HCT116 (cell line): ENCODE measurements at regions not wholly inside any gene's neighbourhood (a gene's known extent, or its start where the extent isn't known, plus 50 kb on each side); places are given as distances from the start of the nearest gene placed in this dataset.

ENCODE experiments used
- ATAC-seq: fragments of 200-7000 bp; cut with Tn5 transposase; 2 replicates; pipeline ENCODE4 v1.9.1; 2020; ENCODE audit warnings: mild to moderate bottlenecking, moderate library complexity
- BruUV-seq: library from RNA; stranded (reverse); fragments of 400-500 nt; replicated peaks from 2 replicates; lab custom pipeline; 2021; lab: Mats Ljungman, UMichigan
- CTCF ChIA-PET: fragments of 300-600 bp; sonication (Branson Sonifier 250); formaldehyde crosslinking; loops from one replicate; lab custom pipeline; 2021; ENCODE audit warnings: antibody characterized with exemption; lab: Charles Lee
- POLR2A ChIA-PET: fragments of 300-600, 350-600 bp; sonication (Branson Sonifier 250); formaldehyde crosslinking; loops from one replicate; lab custom pipeline; 2021; ENCODE audit warnings: antibody characterized with exemption; lab: Charles Lee
- RAD21 ChIA-PET, 2 experiments: fragments of 300-600 bp; sonication (Branson Sonifier 250); formaldehyde crosslinking; loops; one replicate each; lab custom pipeline; 2023; ENCODE audit warnings: low total read pairs in 2 of 2; ENCODE audit not compliant: uncharacterized antibody in 2 of 2, unreplicated experiment in 2 of 2, low non-redundant PET in 1 of 2; lab: Charles Lee
- DNase-seq: peaks from one replicate; pipeline ENCODE4 v3.0.0-alpha.2; 2010; ENCODE audit warnings: low read depth, low spot score
- H2AFZ ChIP-seq: fragments of 200-600 bp; shearing (Covaris generic), sonication (generic); 2 replicates; pipeline ENCODE4 v1.6.1; 2017; ENCODE audit warnings: low read depth, mixed run types, mixed read lengths, antibody characterized with exemption, low read length; ENCODE audit not compliant: poor library complexity, severe bottlenecking
- H3K27ac ChIP-seq: 2 replicates; pipeline ENCODE4 v1.5.1; 2012; ENCODE audit warnings: low read depth, low read length
- H3K27me3 ChIP-seq: fragments of 200-600 bp; sonication (generic); 2 replicates; pipeline ENCODE4 v1.6.1; 2016; ENCODE audit warnings: mixed run types, low read length, mixed read lengths; ENCODE audit not compliant: insufficient read depth
- H3K36me3 ChIP-seq, 2 experiments: fragments of 200-500 bp in 1 of 2; fragments of 200-600 bp in 1 of 2; sonication (Bioruptor generic) in 1 of 2; sonication (generic) in 1 of 2; 2 replicates each; pipeline versions ENCODE4 v1.5.1 to v1.6.1; 2014 to 2016; ENCODE audit warnings: low read length in 2 of 2, inconsistent platforms in 1 of 2, mixed read lengths in 1 of 2, mixed run types in 1 of 2; ENCODE audit not compliant: insufficient read depth in 2 of 2, control insufficient read depth in 1 of 2
- H3K4me1 ChIP-seq, 2 experiments: fragments of 200-600 bp in 1 of 2; sonication (generic) in 1 of 2; 2 replicates each; pipeline versions ENCODE4 v1.5.1 to v1.6.1; 2012 to 2017; ENCODE audit warnings: low read length in 2 of 2, inconsistent platforms in 1 of 2, mild to moderate bottlenecking in 1 of 2, mixed read lengths in 1 of 2, mixed run types in 1 of 2, moderate library complexity in 1 of 2; ENCODE audit not compliant: insufficient read depth in 2 of 2, control insufficient read depth in 1 of 2
- H3K4me2 ChIP-seq: fragments of 200-600 bp; sonication (generic); 2 replicates; pipeline ENCODE4 v1.6.1; 2017; ENCODE audit warnings: mixed run types, low read length, mixed read lengths
- H3K4me3 ChIP-seq, 2 experiments: fragments of 200-600 bp in 1 of 2; sonication (generic) in 1 of 2; replicated peaks in 1 of 2; 2 replicates each; pipeline ENCODE4 v1.5.1; 2011 to 2016; ENCODE audit warnings: low read length in 2 of 2, control low read depth in 1 of 2, low read depth in 1 of 2, mild to moderate bottlenecking in 1 of 2, mixed read lengths in 1 of 2, mixed run types in 1 of 2
- H3K79me2 ChIP-seq: fragments of 200-600 bp; sonication (generic); 2 replicates; pipeline ENCODE4 v1.6.1; 2017; ENCODE audit warnings: mild to moderate bottlenecking, mixed run types, low read length, moderate library complexity, mixed read lengths; ENCODE audit not compliant: insufficient read depth
- H3K9ac ChIP-seq: fragments of 200-600 bp; sonication (generic); 2 replicates; pipeline ENCODE4 v1.6.1; 2016; ENCODE audit warnings: low read length, mixed read lengths
- H3K9me2 ChIP-seq: fragments of 200-600 bp; sonication (generic), shearing (Covaris generic); 2 replicates; pipeline ENCODE4 v1.6.1; 2017; ENCODE audit warnings: mixed run types, mild to moderate bottlenecking, moderate library complexity; ENCODE audit not compliant: insufficient read depth
- H3K9me3 ChIP-seq, 2 experiments: fragments of 200-500 bp in 1 of 2; fragments of 200-600 bp in 1 of 2; sonication (Bioruptor generic) in 1 of 2; sonication (generic) in 1 of 2; 2 replicates each; pipeline ENCODE4 v1.6.1; 2014 to 2017; ENCODE audit warnings: low read length in 2 of 2, mixed read lengths in 2 of 2, inconsistent platforms in 1 of 2, low read depth in 1 of 2, mild to moderate bottlenecking in 1 of 2, mixed run types in 1 of 2, moderate library complexity in 1 of 2; ENCODE audit not compliant: control insufficient read depth in 1 of 2, insufficient read depth in 1 of 2
- H4K20me1 ChIP-seq: fragments of 200-600 bp; sonication (generic), shearing (Covaris generic); 2 replicates; pipeline ENCODE4 v1.6.1; 2017; ENCODE audit warnings: mixed run types, mild to moderate bottlenecking, moderate library complexity; ENCODE audit not compliant: insufficient read depth
- ATF3 ChIP-seq: IDR thresholded peaks from 2 replicates; pipeline ENCODE4 v1.6.1; 2012
- CBX3 ChIP-seq: IDR thresholded peaks from 2 replicates; pipeline ENCODE4 v1.6.1; 2012; ENCODE audit warnings: low read depth
- CEBPB ChIP-seq: IDR thresholded peaks from 2 replicates; pipeline ENCODE4 v1.6.1; 2012; ENCODE audit warnings: low read depth
- CTCF ChIP-seq, 3 experiments: fragments of 200-600 bp in 1 of 3; sonication (generic) in 1 of 3; IDR thresholded peaks in 2 of 3; conservative IDR thresholded peaks in 1 of 3; 2 replicates each; pipeline ENCODE4 v1.5.1; 2012 to 2017; ENCODE audit warnings: low read depth in 2 of 3, low read length in 2 of 3, antibody characterized with exemption in 1 of 3, borderline replicate concordance in 1 of 3, control low read depth in 1 of 3, mild to moderate bottlenecking in 1 of 3, mixed read lengths in 1 of 3, mixed run types in 1 of 3, moderate library complexity in 1 of 3; ENCODE audit not compliant: insufficient read depth in 1 of 3
- ELF1 ChIP-seq: IDR thresholded peaks from 2 replicates; pipeline ENCODE4 v1.6.1; 2012; ENCODE audit warnings: low read depth, borderline replicate concordance
- EZH2 ChIP-seq: fragments of 200-600 bp; sonication (generic); IDR thresholded peaks from 2 replicates; pipeline ENCODE4 v1.6.1; 2017; ENCODE audit warnings: antibody characterized with exemption, mixed run types
- EZH2phosphoT487 ChIP-seq: fragments of 200-600 bp; IDR thresholded peaks from 2 replicates; pipeline ENCODE4 v1.6.1; 2018; ENCODE audit warnings: antibody characterized with exemption, borderline replicate concordance
- FOSL1 ChIP-seq: IDR thresholded peaks from 2 replicates; pipeline ENCODE4 v1.6.1; 2012; ENCODE audit warnings: low read depth
- JUND ChIP-seq: IDR thresholded peaks from 2 replicates; pipeline ENCODE4 v1.6.1; 2012
- MAX ChIP-seq: IDR thresholded peaks from 2 replicates; pipeline ENCODE4 v1.6.1; 2012
- POLR2AphosphoS5 ChIP-seq: IDR thresholded peaks from 2 replicates; pipeline ENCODE4 v1.6.1; 2011; ENCODE audit warnings: mild to moderate bottlenecking, low read depth, low read length, moderate library complexity
- RAD21 ChIP-seq: IDR thresholded peaks from 2 replicates; pipeline ENCODE4 v1.6.1; 2012; ENCODE audit warnings: low read depth, mild to moderate bottlenecking
- REST ChIP-seq: IDR thresholded peaks from 2 replicates; pipeline ENCODE4 v1.6.1; 2012; ENCODE audit warnings: low read depth
- SP1 ChIP-seq: IDR thresholded peaks from 2 replicates; pipeline ENCODE4 v1.6.1; 2012; ENCODE audit warnings: low read depth
- SRF ChIP-seq: IDR thresholded peaks from 2 replicates; pipeline ENCODE4 v1.6.1; 2012; ENCODE audit warnings: low read depth
- YY1 ChIP-seq: IDR thresholded peaks from 2 replicates; pipeline ENCODE4 v1.6.1; 2011; ENCODE audit warnings: low read length, low read depth, moderate library complexity, mild to moderate bottlenecking; ENCODE audit not compliant: insufficient replicate concordance; ENCODE audit errors: extremely low read depth
- ZBTB33 ChIP-seq: IDR thresholded peaks from 2 replicates; pipeline ENCODE4 v1.6.1; 2011; ENCODE audit warnings: mild to moderate bottlenecking, low read length, moderate library complexity; ENCODE audit not compliant: insufficient replicate concordance; ENCODE audit errors: extremely low read depth
- ZFX ChIP-seq: fragments of 450-650 bp; IDR thresholded peaks from 2 replicates; pipeline ENCODE4 v1.6.1; 2017
- intact Hi-C: fragments of 100-400 bp; cut with micrococcal nuclease; formaldehyde crosslinking; loops from 2 replicates; pipeline ENCODE4 v1.10.0; 2022

GRCh38 chr2:160868891-160869290 is 291.3 kb upstream of the TANK start:
- no peaks in the 10 kb centered on the region for H3K36me3 ChIP-seq
- POLR2A ChIA-PET, result no interaction called here
- TF ChIP-seq ELF1 (no peak), POLR2AphosphoS5 (no peak), ZBTB33 (no peak), FOSL1 (no peak), ZFX (no peak), CBX3 (no peak), RAD21 (no peak), EZH2 (no peak), EZH2phosphoT487 (no peak), REST (no peak), ATF3 (no peak), MAX (no peak), CTCF (IDR thresholded peaks at IDR 0.05 in 2 of 3, conservative IDR thresholded peaks at IDR 0.05 in 1 of 3; ENCODE audit: borderline replicate concordance in 1 of 3, insufficient read depth in 1 of 3, low read depth in 2 of 3, low read length in 2 of 3) (no peak), SP1 (no peak), JUND (no peak), SRF (no peak), YY1 (no peak), CEBPB (no peak)
- CTCF ChIA-PET, result no interaction called here
- no peak overlapping the region for H3K4me2 ChIP-seq
- H4K20me1 ChIP-seq, result no peaks in the 10 kb centered on the region
- no peak overlapping the region for H3K27ac ChIP-seq
- no peaks in the 10 kb centered on the region for H3K9me2 ChIP-seq
- H3K4me1 ChIP-seq, result no peaks in the 10 kb centered on the region
- no peak overlapping the region for H3K9ac ChIP-seq
- DNase-seq (no peak), ATAC-seq (no peak)
- RAD21 ChIA-PET, result no interaction called here
- no peaks in the 10 kb centered on the region for H3K9me3 ChIP-seq
- H3K27me3 ChIP-seq, result no peaks in the 10 kb centered on the region
- H3K79me2 ChIP-seq, result no peaks in the 10 kb centered on the region
- no TSS peak for BruUV-seq
- intact Hi-C loops, result no loop called here
- no peak overlapping the region for H3K4me3 ChIP-seq
- no peak overlapping the region for H2AFZ ChIP-seq
